Mesendoderm (in vitro differentiated cells): ENCODE measurements at regions not wholly inside any gene's neighbourhood (a gene's known extent, or its start where the extent isn't known, plus 50 kb on each side); places are given as distances from the start of the nearest gene placed in this dataset.

Source experiments
- DNase-seq: peaks from one replicate; pipeline ENCODE4 v3.0.0; 2013
- H2AK5ac ChIP-seq: 2 replicates; pipeline ENCODE4 v1.6.1; 2013; ENCODE audit warnings: low read length, inconsistent platforms
- H2BK120ac ChIP-seq: 2 replicates; pipeline ENCODE4 v1.6.1; 2013; ENCODE audit warnings: low read depth, mild to moderate bottlenecking, low read length, moderate library complexity, mixed read lengths
- H2BK15ac ChIP-seq: replicated peaks from 2 replicates; pipeline ENCODE4 v1.6.1; 2013; ENCODE audit warnings: low read depth, mild to moderate bottlenecking, moderate library complexity
- H2BK5ac ChIP-seq: 2 replicates; pipeline ENCODE4 v1.6.1; 2013; ENCODE audit warnings: low read length, inconsistent platforms
- H3K18ac ChIP-seq: 2 replicates; pipeline ENCODE4 v1.6.1; 2013; ENCODE audit warnings: mild to moderate bottlenecking, low read length, mixed read lengths
- H3K23ac ChIP-seq: one replicate; pipeline ENCODE4 v1.6.1; 2013; ENCODE audit warnings: low read length
- H3K27ac ChIP-seq: 2 replicates; pipeline ENCODE4 v1.5.1; 2013; ENCODE audit warnings: low read depth, mild to moderate bottlenecking, inconsistent platforms, low read length, moderate library complexity
- H3K27me3 ChIP-seq: 2 replicates; pipeline ENCODE4 v1.6.1; 2013; ENCODE audit warnings: low read length, control low read depth, mild to moderate bottlenecking, inconsistent platforms; ENCODE audit not compliant: insufficient read depth, poor library complexity
- H3K36me3 ChIP-seq: 2 replicates; pipeline ENCODE4 v1.6.1; 2013; ENCODE audit warnings: low read length, inconsistent platforms; ENCODE audit not compliant: control insufficient read depth, insufficient read depth
- H3K4ac ChIP-seq: one replicate; pipeline ENCODE4 v1.6.1; 2013; ENCODE audit warnings: low read depth, mild to moderate bottlenecking, low read length, moderate library complexity
- H3K4me1 ChIP-seq: 2 replicates; pipeline ENCODE4 v1.6.1; 2013; ENCODE audit warnings: low read depth, low read length, inconsistent platforms; ENCODE audit not compliant: control insufficient read depth
- H3K4me2 ChIP-seq: 2 replicates; pipeline ENCODE4 v1.6.1; 2013; ENCODE audit warnings: low read length
- H3K4me3 ChIP-seq: 2 replicates; pipeline ENCODE4 v1.5.1; 2013; ENCODE audit warnings: mild to moderate bottlenecking, low read length
- H3K56ac ChIP-seq: one replicate; pipeline ENCODE4 v1.6.1; 2013; ENCODE audit warnings: low read length
- H3K79me1 ChIP-seq: 2 replicates; pipeline ENCODE4 v1.6.1; 2013; ENCODE audit warnings: low read length, inconsistent platforms
- H3K79me2 ChIP-seq: 2 replicates; pipeline ENCODE4 v1.6.1; 2013; ENCODE audit warnings: mild to moderate bottlenecking, low read length; ENCODE audit not compliant: control insufficient read depth, insufficient read depth
- H3K9ac ChIP-seq: 2 replicates; pipeline ENCODE4 v1.6.1; 2013; ENCODE audit warnings: low read length, inconsistent platforms
- H4K5ac ChIP-seq: one replicate; pipeline ENCODE4 v1.6.1; 2013; ENCODE audit warnings: low read length
- H4K8ac ChIP-seq: one replicate; pipeline ENCODE4 v1.6.1; 2013; ENCODE audit warnings: low read depth, mild to moderate bottlenecking, control low read depth, low read length, moderate library complexity
- WGBS: extraction: QIAGEN DNeasy Blood & Tissue Kit; methylation state at CpG from one replicate; pipeline ENCODE4 v1.1.7; 2013; ENCODE audit warnings: low lambda C conversion rate, missing lambda C conversion rate; ENCODE audit not compliant: insufficient coverage; ENCODE audit errors: extremely low coverage; 5-methylcytosine and 5-hydroxymethylcytosine counted together

GRCh38 chr4:23456864-23457263 lies 433.0 kb downstream of the PPARGC1A start:
- Histone ChIP-seq H3K56ac (no peak overlapping the region), H3K4me1 (no peaks in the 10 kb centered on the region), H3K27me3 (no peaks in the 10 kb centered on the region), H2BK120ac (no peak overlapping the region), H4K8ac (no peak overlapping the region), H3K79me1 (no peaks in the 10 kb centered on the region), H3K18ac (no peak overlapping the region), H2AK5ac (no peak overlapping the region), H4K5ac (no peak overlapping the region), H3K4me2 (no peak overlapping the region), H2BK5ac (no peak overlapping the region), H3K4ac (no peak overlapping the region), H2BK15ac (no peak overlapping the region), H3K4me3 (no peak overlapping the region), H3K36me3 (no peaks in the 10 kb centered on the region), H3K79me2 (no peaks in the 10 kb centered on the region), H3K23ac (no peak overlapping the region), H3K27ac (no peak overlapping the region), H3K9ac (no peak overlapping the region)
- DNase-seq = no peak
- WGBS = no CpG with 5 or more reads among the region's 2 CpGs

- H3K4me1 ChIP-seq = no peaks in the 10 kb centered on the region
- H3K27ac ChIP-seq = no peak overlapping the region
- no CpG with 5 or more reads among the region's 5 CpGs for WGBS
- no peak overlapping the region for H3K9ac ChIP-seq
- H3K4ac ChIP-seq = no peak overlapping the region
- H4K5ac ChIP-seq = no peak overlapping the region
- H3K79me2 ChIP-seq = no peaks in the 10 kb centered on the region
- no peak overlapping the region for H2BK120ac ChIP-seq
- no peaks in the 10 kb centered on the region for H3K36me3 ChIP-seq
- no peaks in the 10 kb centered on the region for H3K27me3 ChIP-seq
- no peak overlapping the region for H3K4me2 ChIP-seq
- no peak overlapping the region for H3K56ac ChIP-seq
- H2AK5ac ChIP-seq = no peak overlapping the region
- no peak overlapping the region for H4K8ac ChIP-seq
- peak; percentile 73 for DNase-seq
- H2BK15ac ChIP-seq = no peak overlapping the region
- no peak overlapping the region for H3K4me3 ChIP-seq
- H3K79me1 ChIP-seq = no peaks in the 10 kb centered on the region
- H3K23ac ChIP-seq = no peak overlapping the region
- no peak overlapping the region for H2BK5ac ChIP-seq
- H3K18ac ChIP-seq = no peak overlapping the region
These were observed 434.2 kb downstream of the PPARGC1A start for GRCh38 chr4:23455456-23456158.

GRCh38 chr4:23441530-23442069 lies 448.2 kb downstream of the PPARGC1A start:
- no peak overlapping the region for H2BK120ac ChIP-seq
- no peak for DNase-seq
- no peak overlapping the region for H3K4ac ChIP-seq
- no peak overlapping the region for H3K18ac ChIP-seq
- no peaks in the 10 kb centered on the region for H3K79me1 ChIP-seq
- no peak overlapping the region for H3K56ac ChIP-seq
- no peaks in the 10 kb centered on the region for H3K27me3 ChIP-seq
- H3K4me3 ChIP-seq = no peak overlapping the region
- H3K4me1 ChIP-seq = no peaks in the 10 kb centered on the region
- no peaks in the 10 kb centered on the region for H3K79me2 ChIP-seq
- no peak overlapping the region for H2BK5ac ChIP-seq
- no peak overlapping the region for H2AK5ac ChIP-seq
- H4K5ac ChIP-seq = no peak overlapping the region
- no peak overlapping the region for H3K4me2 ChIP-seq
- no peak overlapping the region for H3K27ac ChIP-seq
- H3K36me3 ChIP-seq = no peaks in the 10 kb centered on the region
- no peak overlapping the region for H4K8ac ChIP-seq
- no CpG with 5 or more reads among the region's 1 CpG for WGBS
- no peak overlapping the region for H3K9ac ChIP-seq
- H2BK15ac ChIP-seq = no peak overlapping the region
- H3K23ac ChIP-seq = no peak overlapping the region

- Histone ChIP-seq H3K36me3 (no peaks in the 10 kb centered on the region), H3K4me2 (no peak overlapping the region), H4K5ac (no peak overlapping the region), H3K27me3 (no peaks in the 10 kb centered on the region), H3K23ac (no peak overlapping the region), H3K4me3 (no peak overlapping the region), H3K56ac (no peak overlapping the region), H2AK5ac (no peak overlapping the region), H2BK120ac (no peak overlapping the region), H2BK15ac (no peak overlapping the region), H3K27ac (no peak overlapping the region), H3K9ac (no peak overlapping the region), H3K79me1 (no peaks in the 10 kb centered on the region), H3K79me2 (no peaks in the 10 kb centered on the region), H2BK5ac (no peak overlapping the region), H4K8ac (no peak overlapping the region), H3K4ac (no peak overlapping the region), H3K4me1 (no peaks in the 10 kb centered on the region), H3K18ac (no peak overlapping the region)
- WGBS = no CpG with 5 or more reads among the region's 1 CpG
- DNase-seq = no peak
These were observed 451.1 kb downstream of the PPARGC1A start for GRCh38 chr4:23438764-23439163.

- Histone ChIP-seq H3K23ac (no peak overlapping the region), H3K79me1 (no peaks in the 10 kb centered on the region), H3K4me3 (no peak overlapping the region), H2AK5ac (no peak overlapping the region), H2BK120ac (no peak overlapping the region), H3K4ac (no peak overlapping the region), H2BK15ac (no peak overlapping the region), H3K27ac (no peak overlapping the region), H3K4me1 (no peaks in the 10 kb centered on the region), H3K4me2 (no peak overlapping the region), H3K36me3 (no peaks in the 10 kb centered on the region), H3K79me2 (no peaks in the 10 kb centered on the region), H4K8ac (no peak overlapping the region), H3K27me3 (no peaks in the 10 kb centered on the region), H3K9ac (no peak overlapping the region), H3K56ac (no peak overlapping the region), H2BK5ac (no peak overlapping the region), H3K18ac (no peak overlapping the region), H4K5ac (no peak overlapping the region)
- DNase-seq = no peak
These were observed 460.4 kb downstream of the PPARGC1A start for GRCh38 chr4:23429497-23429896.

- no peak overlapping the region for H3K4ac ChIP-seq
- H3K56ac ChIP-seq = no peak overlapping the region
- no peak overlapping the region for H4K5ac ChIP-seq
- no peak overlapping the region for H3K4me3 ChIP-seq
- H2BK5ac ChIP-seq = no peak overlapping the region
- no peaks in the 10 kb centered on the region for H3K79me2 ChIP-seq
- H4K8ac ChIP-seq = no peak overlapping the region
- no peak overlapping the region for H3K9ac ChIP-seq
- no peak overlapping the region for H3K27ac ChIP-seq
- no peak overlapping the region for H3K4me2 ChIP-seq
- no peak overlapping the region for H3K23ac ChIP-seq
- no peak overlapping the region for H2AK5ac ChIP-seq
- H3K4me1 ChIP-seq = no peaks in the 10 kb centered on the region
- H3K79me1 ChIP-seq = no peaks in the 10 kb centered on the region
- no peaks in the 10 kb centered on the region for H3K27me3 ChIP-seq
- DNase-seq = no peak
- no peak overlapping the region for H2BK15ac ChIP-seq
- no peak overlapping the region for H2BK120ac ChIP-seq
- H3K36me3 ChIP-seq = no peaks in the 10 kb centered on the region
- no peak overlapping the region for H3K18ac ChIP-seq
These were observed 464.3 kb downstream of the PPARGC1A start for GRCh38 chr4:23425570-23425969.
